ENCODE measurements at regions not wholly inside any gene's neighbourhood (a gene's known extent, or its start where the extent isn't known, plus 50 kb on each side); places are given as distances from the start of the nearest gene placed in this dataset.

DNA sequence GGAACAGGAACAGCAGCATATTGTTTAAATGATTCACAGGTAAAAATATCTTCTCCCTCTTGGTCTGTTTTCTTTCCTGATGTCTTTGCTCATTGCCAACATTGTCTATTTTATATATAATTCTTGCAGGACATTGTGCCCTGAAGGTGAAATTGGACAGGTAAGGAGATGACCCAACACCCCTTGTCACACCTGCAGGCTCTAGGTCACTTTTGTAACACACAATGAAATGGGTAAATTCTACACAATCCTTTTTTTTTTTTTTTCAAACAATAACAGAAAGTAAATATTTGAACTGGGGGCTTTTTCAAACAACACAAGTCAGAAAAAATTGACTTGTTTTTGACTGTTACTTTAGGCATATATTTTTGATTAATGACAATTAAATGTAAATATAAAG, 62.9 kb upstream of the ERG start:
- TF ChIP-seq, protein P1, sequence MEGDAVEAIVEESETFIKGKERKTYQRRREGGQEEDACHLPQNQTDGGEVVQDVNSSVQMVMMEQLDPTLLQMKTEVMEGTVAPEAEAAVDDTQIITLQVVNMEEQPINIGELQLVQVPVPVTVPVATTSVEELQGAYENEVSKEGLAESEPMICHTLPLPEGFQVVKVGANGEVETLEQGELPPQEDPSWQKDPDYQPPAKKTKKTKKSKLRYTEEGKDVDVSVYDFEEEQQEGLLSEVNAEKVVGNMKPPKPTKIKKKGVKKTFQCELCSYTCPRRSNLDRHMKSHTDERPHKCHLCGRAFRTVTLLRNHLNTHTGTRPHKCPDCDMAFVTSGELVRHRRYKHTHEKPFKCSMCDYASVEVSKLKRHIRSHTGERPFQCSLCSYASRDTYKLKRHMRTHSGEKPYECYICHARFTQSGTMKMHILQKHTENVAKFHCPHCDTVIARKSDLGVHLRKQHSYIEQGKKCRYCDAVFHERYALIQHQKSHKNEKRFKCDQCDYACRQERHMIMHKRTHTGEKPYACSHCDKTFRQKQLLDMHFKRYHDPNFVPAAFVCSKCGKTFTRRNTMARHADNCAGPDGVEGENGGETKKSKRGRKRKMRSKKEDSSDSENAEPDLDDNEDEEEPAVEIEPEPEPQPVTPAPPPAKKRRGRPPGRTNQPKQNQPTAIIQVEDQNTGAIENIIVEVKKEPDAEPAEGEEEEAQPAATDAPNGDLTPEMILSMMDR (conservative IDR thresholded peaks at IDR 0.05; ENCODE audit: low read length): no peak
- no peak for TF ChIP-seq EZH2phosphoT487 (IDR thresholded peaks at IDR 0.05; ENCODE audit: borderline replicate concordance, low read depth, low read length)
